Stimulated activated CD8-positive, alpha-beta memory T cell treated with anti-CD3 and anti-CD28 coated beads, Interleukin-7, amount 100 ng/mL, for 48 hours (primary cell): ENCODE measurements at regions not wholly inside any gene's neighbourhood (a gene's known extent, or its start where the extent isn't known, plus 50 kb on each side); places are given as distances from the start of the nearest gene placed in this dataset.
"Not testable (repeated sequence)": the region's sequence is repeated elsewhere in the genome, so short reads cannot be mapped to it uniquely, and the experiment has no call there.

Experiments used
- DNase-seq, 2 donors: peaks; one replicate each; pipeline ENCODE4 v3.0.0-alpha.2; 2020; ENCODE audit warnings: low read depth in 1 of 2; ENCODE audit errors: extremely low read depth in 1 of 2

DNA sequence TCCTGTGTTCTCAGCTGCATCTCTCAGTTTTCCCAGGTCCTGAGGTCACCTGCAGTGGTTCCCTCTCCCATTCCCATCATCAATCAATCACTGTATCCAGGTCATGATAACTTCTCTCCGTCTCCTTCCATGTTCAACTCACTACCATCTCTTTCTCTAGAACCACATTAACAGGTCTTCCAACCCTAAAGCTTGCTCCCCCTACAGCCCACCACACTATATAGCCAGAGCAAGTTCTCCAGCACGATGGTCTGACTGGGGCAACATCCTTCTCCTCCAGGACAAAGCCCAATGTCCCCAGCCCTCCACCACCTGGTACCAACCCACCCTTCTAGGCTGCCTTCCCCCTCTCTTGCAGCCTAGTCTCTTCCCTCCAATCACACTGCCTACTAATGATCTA, 241.6 kb downstream of the CDK5RAP2 start:
- DNase-seq = no peak

DNA sequence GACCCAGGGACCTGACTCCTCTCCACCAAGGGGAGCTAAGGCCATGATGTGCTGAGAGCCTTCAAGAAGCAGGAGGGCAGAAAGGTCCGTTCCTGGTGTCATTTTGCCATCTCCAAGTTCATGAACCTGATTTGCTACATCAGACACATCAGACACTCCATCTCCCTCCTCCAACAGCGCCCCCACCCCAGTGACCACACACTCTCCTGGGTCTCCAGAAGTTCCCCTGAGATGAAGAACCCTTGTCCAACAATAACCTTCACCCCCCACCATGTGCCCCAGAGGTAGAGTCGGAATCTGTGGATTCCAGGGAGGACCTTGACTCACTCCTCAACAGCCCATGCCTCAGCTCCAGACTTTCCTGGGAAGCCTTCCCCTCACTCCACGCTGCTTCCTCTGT, 242.8 kb downstream of the CDK5RAP2 start:
- no peak for DNase-seq

DNA sequence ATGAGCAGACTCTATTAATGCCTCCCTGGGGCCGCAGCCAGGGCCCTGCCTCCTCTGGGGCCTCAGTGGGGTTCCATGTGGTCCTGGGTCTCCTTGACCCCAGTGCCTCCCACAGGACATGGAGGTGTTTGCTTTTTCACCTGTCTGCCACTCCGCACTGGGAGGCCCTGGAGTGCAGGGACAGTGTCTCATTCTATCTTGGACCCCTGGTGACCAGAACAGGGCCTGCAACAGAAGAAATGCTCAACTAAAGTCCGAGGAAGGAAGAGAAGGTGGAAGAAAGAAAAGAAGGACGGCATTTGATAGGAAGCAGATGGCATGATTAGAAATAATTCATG, 243.2 kb downstream of the CDK5RAP2 start:
- no peak for DNase-seq

GRCh38 chr9:120336021-120336752, 243.8 kb downstream of the CDK5RAP2 start:
- DNase-seq = peak in 1 of 2 donors; percentile 3

DNA sequence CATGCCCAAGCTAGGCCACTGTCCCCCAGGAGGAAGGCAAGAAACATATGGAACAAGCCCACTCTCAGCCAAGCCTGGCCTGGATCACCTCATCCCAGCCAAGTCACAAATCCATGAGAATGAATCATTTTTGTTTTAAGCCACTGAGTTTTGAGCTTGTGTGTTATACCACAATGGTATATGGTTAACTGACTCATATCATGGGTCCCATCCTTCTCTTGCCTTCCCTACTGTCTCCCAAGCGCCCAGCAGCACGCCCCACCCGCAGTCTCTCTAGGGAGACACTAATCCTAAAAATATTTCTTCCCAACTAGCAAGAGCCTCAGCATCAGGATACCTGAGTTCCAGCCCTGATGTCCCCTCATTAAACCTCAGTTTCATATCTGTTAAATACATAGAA, 248.1 kb downstream of the CDK5RAP2 start:
- no peak for DNase-seq

GRCh38 chr9:120330031-120330430, 249.9 kb downstream of the CDK5RAP2 start:
- DNase-seq = no peak

DNA sequence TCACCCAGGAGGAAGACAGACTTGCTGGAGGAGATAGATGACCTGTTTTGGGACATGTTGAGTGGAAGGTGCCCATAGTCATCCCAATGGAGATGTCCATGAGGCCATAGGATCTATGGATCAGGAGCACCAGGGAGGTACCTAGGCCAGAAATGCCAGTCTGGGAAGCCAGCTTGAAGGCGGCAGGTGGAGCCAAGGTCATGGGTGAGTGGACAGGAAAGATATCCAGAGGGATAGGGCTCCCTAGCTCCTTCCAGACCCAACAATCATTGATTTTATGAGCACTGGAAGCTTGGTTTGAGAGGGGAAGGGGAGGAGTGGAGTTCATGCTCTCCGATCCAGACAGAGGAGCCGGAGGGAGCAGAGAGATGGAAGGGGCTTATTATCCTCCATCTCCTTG, 252.6 kb downstream of the CDK5RAP2 start:
- no peak for DNase-seq

DNA sequence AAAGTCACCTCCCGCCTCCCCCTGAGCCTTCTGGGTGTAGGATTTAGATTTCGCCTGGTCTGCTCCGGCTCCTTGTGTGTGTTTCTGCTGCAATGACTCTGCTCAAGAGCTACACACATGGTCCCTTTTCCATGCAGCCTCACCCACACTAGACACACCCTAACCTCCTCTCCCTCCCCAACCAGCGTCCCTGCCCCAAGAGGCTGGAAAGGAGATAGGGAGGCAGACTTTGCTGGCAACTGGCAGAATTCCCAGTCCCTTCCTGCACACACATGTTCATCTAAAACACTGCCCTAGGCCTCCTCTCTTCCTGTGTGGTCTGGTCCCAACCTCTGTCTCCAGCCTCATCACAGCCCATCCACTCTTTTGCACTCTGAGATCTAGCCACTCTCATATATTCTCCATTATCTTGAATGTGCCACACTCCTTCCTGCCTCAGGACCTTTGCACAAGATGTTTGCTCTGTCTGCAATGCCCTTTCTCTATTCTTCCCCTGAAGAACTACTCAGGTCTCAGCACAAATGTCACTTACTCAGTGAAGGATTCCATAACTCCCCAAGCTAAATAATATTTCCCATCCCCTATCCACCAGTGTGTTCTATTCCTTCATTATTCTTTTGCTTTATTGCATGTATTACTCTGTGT, 253.8 kb downstream of the CDK5RAP2 start:
- no peak for DNase-seq

GRCh38 chr9:120324996-120325642, 254.8 kb downstream of the CDK5RAP2 start:
- no peak for DNase-seq

DNA sequence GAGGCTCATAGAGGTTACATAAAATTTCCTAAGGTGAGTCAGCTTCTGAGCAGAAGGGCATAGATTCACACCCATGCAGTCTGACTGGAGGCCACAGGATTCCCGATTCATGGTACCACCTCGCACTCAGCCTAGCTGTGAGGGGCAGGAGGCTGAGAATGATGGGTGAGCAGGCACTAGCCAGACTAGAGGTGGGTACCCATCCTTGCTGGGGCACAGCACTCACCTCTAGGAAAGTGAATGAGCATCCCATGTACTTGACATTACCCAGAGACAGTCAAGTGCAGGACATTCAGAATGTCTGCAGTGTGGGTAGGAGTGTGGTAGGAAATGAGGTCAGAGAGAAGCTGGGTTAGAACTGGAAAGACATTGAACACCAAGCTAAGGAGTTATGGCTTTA, 255.5 kb downstream of the CDK5RAP2 start:
- DNase-seq = no peak

DNA sequence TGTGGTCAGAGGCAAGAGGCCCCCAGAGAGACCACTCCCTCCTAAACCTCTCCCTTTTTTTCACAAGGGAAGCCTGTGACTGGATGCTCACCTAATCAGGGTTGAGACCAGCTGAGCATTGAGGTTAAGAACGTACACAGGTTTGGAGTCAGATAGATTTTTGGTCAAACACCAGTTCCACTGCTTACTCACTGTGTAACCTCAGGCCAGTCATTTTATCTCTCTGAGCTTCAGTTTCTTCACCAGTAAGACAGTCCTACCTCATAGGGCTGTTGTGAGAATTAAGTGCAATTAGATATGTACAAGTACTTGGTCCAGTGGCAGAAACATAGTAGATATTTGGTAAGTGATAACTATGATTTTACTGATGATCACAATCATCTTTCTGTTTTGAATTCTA, 256.8 kb downstream of the CDK5RAP2 start:
- DNase-seq = no peak

GRCh38 chr9:120319452-120319851, 260.5 kb downstream of the CDK5RAP2 start:
- DNase-seq = no peak

DNA sequence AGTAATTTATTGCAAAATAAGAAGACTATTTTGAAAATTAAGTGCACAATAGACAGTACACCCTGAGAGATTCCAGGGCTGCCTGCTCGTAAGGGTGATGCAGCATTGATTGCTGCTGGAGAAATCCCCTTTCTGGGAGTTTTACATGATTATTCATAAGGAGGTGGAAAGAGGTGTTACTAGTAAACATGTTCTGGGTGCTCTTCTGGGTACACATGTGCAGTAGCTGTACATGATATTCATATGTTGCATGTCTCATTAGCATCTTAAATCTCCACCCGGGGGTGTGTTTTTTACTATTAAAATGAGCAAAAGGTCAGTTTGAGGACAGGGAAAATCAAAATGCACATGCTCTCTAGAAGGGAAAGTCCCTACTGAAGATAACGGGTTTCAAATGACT, 264.8 kb downstream of the CDK5RAP2 start:
- DNase-seq = no peak

DNA sequence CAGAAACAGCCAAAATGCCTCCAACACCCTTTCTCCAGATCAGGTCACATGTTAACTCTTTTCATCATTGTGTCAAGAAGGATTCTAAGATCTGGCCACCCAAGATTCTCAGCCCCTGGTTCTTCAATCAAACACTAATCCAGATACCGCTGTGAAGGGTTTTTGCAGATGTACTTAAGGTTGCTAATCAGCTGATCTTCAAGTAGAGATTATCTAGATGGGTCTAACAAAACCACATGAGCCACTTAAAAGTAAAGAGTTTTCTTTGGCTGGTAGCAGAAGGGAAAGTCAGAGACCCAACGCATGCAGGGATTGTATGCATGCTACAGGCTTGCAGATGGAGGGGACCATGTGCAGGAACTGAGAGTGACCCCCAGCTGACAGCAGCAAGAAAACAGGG, 267.9 kb downstream of the CDK5RAP2 start:
- DNase-seq = no peak

DNA sequence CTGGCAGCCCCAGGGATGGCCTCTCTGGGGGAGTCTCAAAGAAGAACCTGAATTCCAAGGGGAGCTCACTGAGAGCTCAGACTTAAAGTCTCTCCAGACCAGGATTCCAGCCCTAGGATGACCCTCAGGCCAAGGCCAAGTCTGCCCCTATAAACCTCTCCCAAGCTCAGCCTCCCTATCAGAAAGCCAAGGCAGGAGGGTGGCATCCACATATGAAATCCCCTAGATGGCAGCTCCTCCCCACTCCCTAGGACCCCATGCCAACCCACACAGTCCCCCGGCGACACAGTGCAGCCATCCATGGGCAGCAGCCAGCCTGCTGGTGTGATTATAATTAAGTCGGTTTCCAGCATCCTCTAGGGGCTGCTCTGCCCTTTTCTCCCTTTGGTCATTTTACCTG, 269.9 kb downstream of the CDK5RAP2 start:
- DNase-seq = no peak

DNA sequence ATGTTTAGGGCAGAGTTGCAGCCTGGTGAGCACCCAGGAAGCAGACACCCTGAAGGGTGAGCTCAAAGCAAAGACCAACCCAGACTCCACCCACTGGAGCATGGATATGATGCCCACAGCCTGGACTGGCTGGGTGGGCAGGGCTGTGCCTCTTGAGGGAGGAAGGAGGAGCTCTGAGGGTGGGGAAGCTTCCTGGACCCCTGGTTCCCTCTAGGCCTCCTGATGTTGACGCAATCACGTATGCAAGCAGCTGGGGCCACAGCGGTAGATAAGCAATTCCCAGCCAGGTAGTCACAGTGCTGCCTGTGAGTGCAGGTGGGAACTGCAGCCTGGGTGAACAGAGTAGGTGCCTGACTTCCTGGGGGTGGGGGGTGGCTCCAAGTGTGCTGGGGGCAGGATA, 271.5 kb downstream of the CDK5RAP2 start:
- DNase-seq = no peak

DNA sequence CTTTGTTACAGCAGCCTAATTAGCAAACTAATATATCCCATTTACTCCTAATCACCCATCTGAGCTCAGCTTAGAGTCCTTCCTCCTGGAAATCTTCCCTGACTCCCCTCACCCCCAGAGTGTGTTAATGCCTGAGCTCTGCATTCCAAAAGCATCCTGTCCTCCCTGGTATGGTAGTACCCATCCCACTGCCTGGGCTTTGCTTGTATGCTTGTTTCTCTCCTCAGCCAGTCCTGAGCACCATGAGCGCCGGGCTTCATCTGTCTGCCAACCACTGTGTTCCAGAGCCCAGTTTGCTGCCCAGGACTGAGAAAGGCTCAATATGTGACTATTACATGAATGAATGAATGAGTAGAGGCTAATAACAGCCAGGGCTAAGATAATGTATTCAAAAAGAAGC, 272.4 kb downstream of the CDK5RAP2 start:
- no peak for DNase-seq

DNA sequence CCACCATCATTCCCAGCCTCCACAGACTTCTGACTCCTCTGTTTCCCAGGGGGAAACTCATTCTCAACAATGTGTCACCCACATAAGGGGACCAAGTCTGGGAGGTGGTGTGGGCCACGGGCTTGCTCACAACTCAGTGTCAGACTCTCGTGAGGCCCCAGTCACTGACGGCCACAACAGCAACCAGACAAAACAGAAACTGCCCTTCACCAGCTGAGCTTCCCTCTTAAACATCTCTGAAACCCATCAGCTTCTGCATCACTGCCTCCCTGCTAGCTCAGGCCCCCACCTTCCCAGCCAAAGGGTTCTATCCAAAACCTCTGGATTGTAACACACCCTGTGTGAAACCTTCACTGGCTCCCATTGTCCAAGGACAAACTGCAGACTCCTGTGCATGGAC, 273.4 kb downstream of the CDK5RAP2 start:
- no peak for DNase-seq

GRCh38 chr9:120306088-120306487, 273.9 kb downstream of the CDK5RAP2 start:
- DNase-seq = no peak

DNA sequence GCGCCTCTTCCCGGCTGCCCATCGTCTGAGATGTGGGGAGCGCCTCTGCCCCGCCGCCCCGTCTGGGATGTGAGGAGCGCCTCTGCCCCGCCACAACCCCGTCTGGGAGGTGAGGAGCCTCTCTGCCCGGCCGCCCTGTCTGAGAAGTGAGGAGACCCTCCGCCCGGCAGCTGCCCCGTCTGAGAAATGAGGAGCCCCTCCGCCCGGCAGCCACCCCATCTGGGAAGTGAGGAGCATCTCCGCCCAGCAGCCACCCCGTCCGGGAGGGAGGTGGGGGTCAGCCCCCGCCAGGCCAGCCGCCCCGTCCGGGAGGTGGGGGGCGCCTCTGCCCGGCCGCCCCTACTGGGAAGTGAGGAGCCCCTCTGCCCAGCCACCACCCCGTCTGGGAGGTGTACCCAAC, 275.1 kb downstream of the CDK5RAP2 start:
- not testable (repeated sequence) for DNase-seq

GRCh38 chr9:120303519-120303918, 276.4 kb downstream of the CDK5RAP2 start:
- no peak for DNase-seq

DNA sequence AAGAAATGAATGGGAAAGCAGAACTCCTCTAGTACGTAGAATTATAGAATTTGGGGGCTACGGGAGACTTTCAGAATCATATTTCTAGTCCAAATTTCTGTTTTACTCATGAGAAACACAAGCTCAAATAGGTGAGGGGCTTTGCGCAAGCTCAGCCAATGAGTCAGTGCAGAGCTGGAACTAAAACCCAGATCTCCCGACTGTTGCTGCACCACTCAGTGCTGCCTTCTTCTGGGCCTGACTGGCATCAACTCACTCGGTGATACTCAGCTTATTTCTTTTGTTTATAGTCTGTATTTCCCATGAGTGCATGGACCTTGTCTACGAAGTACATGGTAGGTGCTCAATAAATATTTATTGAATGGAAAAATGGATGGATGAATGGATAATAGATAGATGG, 280.2 kb downstream of the CDK5RAP2 start:
- no peak for DNase-seq
